ENCODE measurements at regions not wholly inside any gene's neighbourhood (a gene's known extent, or its start where the extent isn't known, plus 50 kb on each side); places are given as distances from the start of the nearest gene placed in this dataset.
"Not testable (repeated sequence)": the region's sequence is repeated elsewhere in the genome, so short reads cannot be mapped to it uniquely, and the experiment has no call there.

GRCh38 chr2:184305105-184305504 lies 293.2 kb upstream of the ZNF804A start:
- DNase-seq (ENCODE audit: low spot score) (no peak), ATAC-seq (no peak)
- intact Hi-C loops (cut with DNase I): no loop called here

GRCh38 chr2:184308706-184309105 lies 289.6 kb upstream of the ZNF804A start:
- ATAC-seq: no peak
- intact Hi-C loops (cut with DNase I): no loop called here

GRCh38 chr2:184312970-184313369 lies 285.4 kb upstream of the ZNF804A start:
- intact Hi-C loops (cut with DNase I): no loop called here
- DNase-seq (ENCODE audit: low spot score) (no peak), ATAC-seq (no peak)

More at GRCh38 chr2:184308706-184309105, 289.6 kb upstream of the ZNF804A start:
- DNase-seq (ENCODE audit: low spot score): no peak

GRCh38 chr2:184314829-184315228 lies 283.5 kb upstream of the ZNF804A start:
- intact Hi-C loops (cut with DNase I): no loop called here
- ATAC-seq (no peak), DNase-seq (ENCODE audit: low spot score) (no peak)

- DNase-seq (ENCODE audit: low spot score) (no peak), ATAC-seq (no peak)
- intact Hi-C loops (cut with DNase I): no loop called here
Measured at GRCh38 chr2:184316921-184317320, 281.4 kb upstream of the ZNF804A start.

GRCh38 chr2:184322615-184323014 lies 275.7 kb upstream of the ZNF804A start:
- DNase-seq (ENCODE audit: low spot score) (no peak), ATAC-seq (no peak)
- intact Hi-C loops (cut with DNase I): no loop called here

GRCh38 chr2:184326066-184326465 lies 272.3 kb upstream of the ZNF804A start:
- DNase-seq (ENCODE audit: low spot score) (no peak), ATAC-seq (no peak)
- intact Hi-C loops (cut with DNase I): no loop called here

GRCh38 chr2:184327805-184328204 lies 270.5 kb upstream of the ZNF804A start:
- intact Hi-C loops (cut with DNase I); ATAC-seq: not testable (repeated sequence)
- DNase-seq (ENCODE audit: low spot score): peak; percentile 36

GRCh38 chr2:184330561-184330960 lies 267.8 kb upstream of the ZNF804A start:
- intact Hi-C loops (cut with DNase I); ATAC-seq; DNase-seq (ENCODE audit: low spot score): not testable (repeated sequence)

GRCh38 chr2:184336688-184337087 lies 261.6 kb upstream of the ZNF804A start:
- intact Hi-C loops (cut with DNase I): no loop called here
- ATAC-seq: no peak
- no peak for DNase-seq (ENCODE audit: low spot score)

- DNase-seq (ENCODE audit: low spot score): no peak
- intact Hi-C loops (cut with DNase I): no loop called here
- no peak for ATAC-seq
Measured at GRCh38 chr2:184338771-184339170, 259.6 kb upstream of the ZNF804A start.

GRCh38 chr2:184339966-184340365 lies 258.4 kb upstream of the ZNF804A start:
- ATAC-seq (no peak), DNase-seq (ENCODE audit: low spot score) (no peak)
- intact Hi-C loops (cut with DNase I): no loop called here

GRCh38 chr2:184346338-184346862 lies 251.9 kb upstream of the ZNF804A start:
- intact Hi-C loops (cut with DNase I): no loop called here
- no peak for ATAC-seq
- no peak for DNase-seq (ENCODE audit: low spot score)

GRCh38 chr2:184351126-184351525 lies 247.2 kb upstream of the ZNF804A start:
- intact Hi-C loops (cut with DNase I): no loop called here
- ATAC-seq: no peak
- DNase-seq (ENCODE audit: low spot score): no peak

GRCh38 chr2:184357033-184357432 lies 241.3 kb upstream of the ZNF804A start:
- ATAC-seq: no peak
- intact Hi-C loops (cut with DNase I): no loop called here
- DNase-seq (ENCODE audit: low spot score): no peak

GRCh38 chr2:184359379-184359778 lies 238.9 kb upstream of the ZNF804A start:
- intact Hi-C loops (cut with DNase I): no loop called here
- ATAC-seq (no peak), DNase-seq (ENCODE audit: low spot score) (no peak)

GRCh38 chr2:184363213-184363612 lies 235.1 kb upstream of the ZNF804A start:
- DNase-seq (ENCODE audit: low spot score): no peak
- ATAC-seq: no peak
- intact Hi-C loops (cut with DNase I): no loop called here

- intact Hi-C loops (cut with DNase I): no loop called here
- DNase-seq (ENCODE audit: low spot score): no peak
Measured at GRCh38 chr2:184367211-184367610, 231.1 kb upstream of the ZNF804A start.

GRCh38 chr2:184369307-184369706 lies 229.0 kb upstream of the ZNF804A start:
- DNase-seq (ENCODE audit: low spot score) (no peak), ATAC-seq (no peak)
- intact Hi-C loops (cut with DNase I): no loop called here

More at GRCh38 chr2:184367211-184367610, 231.1 kb upstream of the ZNF804A start:
- no peak for ATAC-seq

- intact Hi-C loops (cut with DNase I): no loop called here
- ATAC-seq (no peak), DNase-seq (ENCODE audit: low spot score) (no peak)
Measured at GRCh38 chr2:184370954-184371353, 227.4 kb upstream of the ZNF804A start.

GRCh38 chr2:184371641-184372040 lies 226.7 kb upstream of the ZNF804A start:
- DNase-seq (ENCODE audit: low spot score) (no peak), ATAC-seq (no peak)
- intact Hi-C loops (cut with DNase I): no loop called here

GRCh38 chr2:184372484-184372883 lies 225.8 kb upstream of the ZNF804A start:
- DNase-seq (ENCODE audit: low spot score): no peak
- no peak for ATAC-seq
- intact Hi-C loops (cut with DNase I): no loop called here

Data from sciatic nerve (tissue), 2 donors.